Left cardiac atrium (tissue), 4 donors: ENCODE measurements at regions not wholly inside any gene's neighbourhood (a gene's known extent, or its start where the extent isn't known, plus 50 kb on each side); places are given as distances from the start of the nearest gene placed in this dataset.
A peak's percentile ranks its signal among the peaks of the same experiment; 100 is the strongest.

ENCODE experiments used
- ATAC-seq, 2 donors: fragments of 200-7000 bp; cut with Tn5 transposase; one replicate each; pipeline ENCODE4 v1.9.1; 2020; ENCODE audit warnings: mild to moderate bottlenecking in 2 of 2, moderate library complexity in 2 of 2
- DNase-seq: peaks from one replicate; pipeline ENCODE4 v3.0.0-alpha.2; 2020
- intact Hi-C, 2 donors: fragments of 100-400 bp; cut with DNase I; formaldehyde crosslinking; loops; one replicate each; pipeline versions ENCODE4 v1.14.1 to v1.15.1; 2022 to 2023
- donor health status: DM: no; HTN: yes; CAD: no.
- donor health status: DM: no; HTN: yes; CAD: no; lungs with severe emphysema.
- donor health status: DM: yes; HTN: yes; CAD: no.
- donor health status: Dilated cardiomyopathy.

GRCh38 chr21:14706712-14707510 lies 160.8 kb upstream of the SAMSN1 start:
- ATAC-seq (no peak), DNase-seq (no peak)
- intact Hi-C loops = no loop called here

GRCh38 chr21:14699433-14700407 lies 153.6 kb upstream of the SAMSN1 start:
- ATAC-seq (no peak), DNase-seq (no peak)

GRCh38 chr21:14697769-14698168 lies 151.7 kb upstream of the SAMSN1 start:
- intact Hi-C loops = no loop called here
- no peak for ATAC-seq

More at GRCh38 chr21:14699433-14700407, 153.6 kb upstream of the SAMSN1 start:
- intact Hi-C loops = no loop called here

GRCh38 chr21:14694817-14695216 lies 148.7 kb upstream of the SAMSN1 start:
- ATAC-seq (no peak), DNase-seq (no peak)
- intact Hi-C loops = no loop called here

More at GRCh38 chr21:14697769-14698168, 151.7 kb upstream of the SAMSN1 start:
- DNase-seq = no peak

- ATAC-seq = no peak
- intact Hi-C loops = no loop called here
These were observed 147.9 kb upstream of the SAMSN1 start for GRCh38 chr21:14693997-14694396.

GRCh38 chr21:14691914-14692313 lies 145.8 kb upstream of the SAMSN1 start:
- no peak for DNase-seq
- no peak for ATAC-seq
- intact Hi-C loops = no loop called here

More at GRCh38 chr21:14693997-14694396, 147.9 kb upstream of the SAMSN1 start:
- no peak for DNase-seq

GRCh38 chr21:14690886-14691285 lies 144.8 kb upstream of the SAMSN1 start:
- ATAC-seq (no peak), DNase-seq (no peak)
- intact Hi-C loops = no loop called here

- no peak for ATAC-seq
- no peak for DNase-seq
- intact Hi-C loops = no loop called here
These were observed 142.8 kb upstream of the SAMSN1 start for GRCh38 chr21:14688936-14689335.

GRCh38 chr21:14688412-14688811 lies 142.3 kb upstream of the SAMSN1 start:
- ATAC-seq = no peak
- no peak for DNase-seq
- intact Hi-C loops = no loop called here

- no peak for DNase-seq
- intact Hi-C loops = no loop called here
- peak in 1 of 2 donors; percentile 62 for ATAC-seq
These were observed 141.1 kb upstream of the SAMSN1 start for GRCh38 chr21:14687268-14687625.

- ATAC-seq (no peak), DNase-seq (no peak)
- intact Hi-C loops = no loop called here
These were observed 140.6 kb upstream of the SAMSN1 start for GRCh38 chr21:14686466-14687267.

GRCh38 chr21:14685568-14685967 lies 139.5 kb upstream of the SAMSN1 start:
- ATAC-seq = no peak
- intact Hi-C loops = no loop called here
- DNase-seq = no peak

GRCh38 chr21:14684071-14684470 lies 138.0 kb upstream of the SAMSN1 start:
- intact Hi-C loops = no loop called here
- ATAC-seq (no peak), DNase-seq (no peak)

- intact Hi-C loops = no loop called here
- DNase-seq (no peak), ATAC-seq (no peak)
These were observed 136.9 kb upstream of the SAMSN1 start for GRCh38 chr21:14683063-14683462.

GRCh38 chr21:14678973-14679574 lies 133.0 kb upstream of the SAMSN1 start:
- DNase-seq (no peak), ATAC-seq (no peak)
- intact Hi-C loops = no loop called here

GRCh38 chr21:14677639-14678179 lies 131.6 kb upstream of the SAMSN1 start:
- DNase-seq = no peak
- intact Hi-C loops = no loop called here
- no peak for ATAC-seq

GRCh38 chr21:14677013-14677412 lies 130.9 kb upstream of the SAMSN1 start:
- DNase-seq = no peak
- no peak for ATAC-seq
- intact Hi-C loops = no loop called here

- DNase-seq = no peak
- intact Hi-C loops = no loop called here
- ATAC-seq = no peak
These were observed 129.8 kb upstream of the SAMSN1 start for GRCh38 chr21:14675774-14676530.
